ENCODE measurements at regions not wholly inside any gene's neighbourhood (a gene's known extent, or its start where the extent isn't known, plus 50 kb on each side); places are given as distances from the start of the nearest gene placed in this dataset.

- H3K27ac Mint-ChIP-seq = no peak overlapping the region
- ATAC-seq (replicated peaks) = no peak
- no peaks in the 10 kb centered on the region for H3K9me3 Mint-ChIP-seq
- no peaks in the 10 kb centered on the region for H3K4me1 Mint-ChIP-seq
- H3K27me3 Mint-ChIP-seq = no peaks in the 10 kb centered on the region
- no peaks in the 10 kb centered on the region for H3K36me3 Mint-ChIP-seq (ENCODE audit: low read depth)
- H3K4me3 Mint-ChIP-seq = no peak overlapping the region
These were observed 128.0 kb downstream of the UFM1 start for GRCh38 chr13:38477676-38478075.

- Mint-ChIP-seq H3K27ac (no peak overlapping the region), H3K36me3 (ENCODE audit: low read depth) (no peaks in the 10 kb centered on the region), H3K9me3 (no peaks in the 10 kb centered on the region), H3K4me3 (no peak overlapping the region), H3K4me1 (no peaks in the 10 kb centered on the region), H3K27me3 (no peaks in the 10 kb centered on the region)
- no peak for ATAC-seq (replicated peaks)
These were observed 134.0 kb downstream of the UFM1 start for GRCh38 chr13:38483623-38484022.

- Mint-ChIP-seq H3K4me3 (no peak overlapping the region), H3K27me3 (no peaks in the 10 kb centered on the region), H3K4me1 (no peaks in the 10 kb centered on the region), H3K9me3 (no peaks in the 10 kb centered on the region), H3K36me3 (ENCODE audit: low read depth) (no peaks in the 10 kb centered on the region), H3K27ac (no peak overlapping the region)
- no peak for ATAC-seq (replicated peaks)
These were observed 141.0 kb downstream of the UFM1 start for GRCh38 chr13:38490657-38491056.

- Mint-ChIP-seq H3K27me3 (peaks cover 5% of the 10 kb centered on the region), H3K4me1 (no peaks in the 10 kb centered on the region), H3K27ac (no peak overlapping the region), H3K36me3 (ENCODE audit: low read depth) (no peaks in the 10 kb centered on the region), H3K4me3 (no peak overlapping the region), H3K9me3 (peaks cover 4% of the 10 kb centered on the region)
- no peak for ATAC-seq (replicated peaks)
These were observed 144.8 kb downstream of the UFM1 start for GRCh38 chr13:38494445-38494844.

GRCh38 chr13:38496917-38497316 is 147.3 kb downstream of the UFM1 start:
- H3K27ac Mint-ChIP-seq = no peak overlapping the region
- no peaks in the 10 kb centered on the region for H3K4me1 Mint-ChIP-seq
- H3K36me3 Mint-ChIP-seq (ENCODE audit: low read depth) = no peaks in the 10 kb centered on the region
- H3K27me3 Mint-ChIP-seq = peaks cover 5% of the 10 kb centered on the region
- no peak for ATAC-seq (replicated peaks)
- peaks cover 4% of the 10 kb centered on the region for H3K9me3 Mint-ChIP-seq
- no peak overlapping the region for H3K4me3 Mint-ChIP-seq

- Mint-ChIP-seq H3K36me3 (ENCODE audit: low read depth) (no peaks in the 10 kb centered on the region), H3K9me3 (peaks cover 4% of the 10 kb centered on the region), H3K4me1 (no peaks in the 10 kb centered on the region), H3K27ac (no peak overlapping the region), H3K4me3 (no peak overlapping the region), H3K27me3 (peaks cover 5% of the 10 kb centered on the region)
- ATAC-seq (replicated peaks) = no peak
These were observed 148.6 kb downstream of the UFM1 start for GRCh38 chr13:38498271-38498670.

- ATAC-seq (replicated peaks) = no peak
- Mint-ChIP-seq H3K4me3 (no peak overlapping the region), H3K4me1 (no peaks in the 10 kb centered on the region), H3K27me3 (peaks cover 11% of the 10 kb centered on the region), H3K27ac (no peak overlapping the region), H3K9me3 (no peaks in the 10 kb centered on the region), H3K36me3 (ENCODE audit: low read depth) (no peaks in the 10 kb centered on the region)
These were observed 164.9 kb downstream of the UFM1 start for GRCh38 chr13:38514575-38514974.

GRCh38 chr13:38518328-38518727 is 168.5 kb upstream of the FREM2 start:
- Mint-ChIP-seq H3K4me3 (no peak overlapping the region), H3K27ac (no peak overlapping the region), H3K4me1 (no peaks in the 10 kb centered on the region), H3K27me3 (peaks cover 7% of the 10 kb centered on the region), H3K36me3 (ENCODE audit: low read depth) (no peaks in the 10 kb centered on the region), H3K9me3 (no peaks in the 10 kb centered on the region)
- ATAC-seq (replicated peaks) = no peak

GRCh38 chr13:38519229-38519911 is 167.5 kb upstream of the FREM2 start:
- Mint-ChIP-seq H3K4me1 (no peaks in the 10 kb centered on the region), H3K36me3 (ENCODE audit: low read depth) (no peaks in the 10 kb centered on the region), H3K27ac (no peak overlapping the region), H3K27me3 (peaks cover 7% of the 10 kb centered on the region), H3K4me3 (no peak overlapping the region), H3K9me3 (no peaks in the 10 kb centered on the region)
- ATAC-seq (replicated peaks) = no peak

- ATAC-seq (replicated peaks) = no peak
- Mint-ChIP-seq H3K36me3 (ENCODE audit: low read depth) (no peaks in the 10 kb centered on the region), H3K4me1 (no peaks in the 10 kb centered on the region), H3K9me3 (no peaks in the 10 kb centered on the region), H3K27me3 (peaks cover 8% of the 10 kb centered on the region), H3K4me3 (no peak overlapping the region), H3K27ac (no peak overlapping the region)
These were observed 166.8 kb upstream of the FREM2 start for GRCh38 chr13:38520041-38520440.

- Mint-ChIP-seq H3K27me3 (peaks cover 8% of the 10 kb centered on the region), H3K9me3 (no peaks in the 10 kb centered on the region), H3K4me3 (no peak overlapping the region), H3K36me3 (ENCODE audit: low read depth) (no peaks in the 10 kb centered on the region), H3K27ac (no peak overlapping the region), H3K4me1 (no peaks in the 10 kb centered on the region)
- ATAC-seq (replicated peaks) = no peak
These were observed 159.7 kb upstream of the FREM2 start for GRCh38 chr13:38527140-38527539.

- no peaks in the 10 kb centered on the region for H3K36me3 Mint-ChIP-seq (ENCODE audit: low read depth)
- no peak overlapping the region for H3K4me3 Mint-ChIP-seq
- H3K4me1 Mint-ChIP-seq = no peaks in the 10 kb centered on the region
- no peak for ATAC-seq (replicated peaks)
- H3K27ac Mint-ChIP-seq = no peak overlapping the region
- no peaks in the 10 kb centered on the region for H3K9me3 Mint-ChIP-seq
- peaks cover 8% of the 10 kb centered on the region for H3K27me3 Mint-ChIP-seq
These were observed 157.9 kb upstream of the FREM2 start for GRCh38 chr13:38528986-38529385.

GRCh38 chr13:38530492-38530891 is 156.4 kb upstream of the FREM2 start:
- H3K9me3 Mint-ChIP-seq = no peaks in the 10 kb centered on the region
- H3K4me3 Mint-ChIP-seq = no peak overlapping the region
- no peaks in the 10 kb centered on the region for H3K36me3 Mint-ChIP-seq (ENCODE audit: low read depth)
- ATAC-seq (replicated peaks) = no peak
- H3K27ac Mint-ChIP-seq = no peak overlapping the region
- H3K27me3 Mint-ChIP-seq = peaks cover 4% of the 10 kb centered on the region
- H3K4me1 Mint-ChIP-seq = no peaks in the 10 kb centered on the region

- no peak for ATAC-seq (replicated peaks)
- H3K9me3 Mint-ChIP-seq = no peaks in the 10 kb centered on the region
- H3K27me3 Mint-ChIP-seq = peaks cover 4% of the 10 kb centered on the region
- no peaks in the 10 kb centered on the region for H3K4me1 Mint-ChIP-seq
- no peaks in the 10 kb centered on the region for H3K36me3 Mint-ChIP-seq (ENCODE audit: low read depth)
- no peak overlapping the region for H3K27ac Mint-ChIP-seq
- no peak overlapping the region for H3K4me3 Mint-ChIP-seq
These were observed 151.6 kb upstream of the FREM2 start for GRCh38 chr13:38535261-38535660.

- Mint-ChIP-seq H3K27me3 (no peaks in the 10 kb centered on the region), H3K4me3 (no peak overlapping the region), H3K36me3 (ENCODE audit: low read depth) (no peaks in the 10 kb centered on the region), H3K27ac (no peak overlapping the region), H3K9me3 (no peaks in the 10 kb centered on the region), H3K4me1 (no peaks in the 10 kb centered on the region)
- no peak for ATAC-seq (replicated peaks)
These were observed 149.8 kb upstream of the FREM2 start for GRCh38 chr13:38537051-38537450.

GRCh38 chr13:38538422-38538821 is 148.5 kb upstream of the FREM2 start:
- H3K27ac Mint-ChIP-seq = no peak overlapping the region
- H3K36me3 Mint-ChIP-seq (ENCODE audit: low read depth) = no peaks in the 10 kb centered on the region
- H3K9me3 Mint-ChIP-seq = no peaks in the 10 kb centered on the region
- H3K4me1 Mint-ChIP-seq = no peaks in the 10 kb centered on the region
- H3K27me3 Mint-ChIP-seq = no peaks in the 10 kb centered on the region
- no peak overlapping the region for H3K4me3 Mint-ChIP-seq
- no peak for ATAC-seq (replicated peaks)
